Keratinocyte (primary cell): ENCODE measurements at regions not wholly inside any gene's neighbourhood (a gene's known extent, or its start where the extent isn't known, plus 50 kb on each side); places are given as distances from the start of the nearest gene placed in this dataset.

Experiments used
- DNase-seq: peaks from one replicate; pipeline ENCODE4 v3.0.0-alpha.2; 2011; ENCODE audit warnings: low read depth, missing footprints, low spot score
- FAIRE-seq: peaks from 2 replicates; lab custom pipeline; 2011; peaks lifted over from hg19 to GRCh38; lab: Jason Lieb, UNC
- H2AFZ ChIP-seq: 2 replicates; pipeline ENCODE4 v1.6.0; 2012; ENCODE audit warnings: low read length, control low read depth, inconsistent platforms; ENCODE audit not compliant: control insufficient read depth
- H3K27ac ChIP-seq: 2 replicates; pipeline ENCODE4 v1.5.1; 2011; ENCODE audit warnings: low read length; ENCODE audit not compliant: control insufficient read depth, insufficient read depth
- H3K27me3 ChIP-seq: 3 replicates; pipeline ENCODE4 v1.6.0; 2011; ENCODE audit warnings: low read length; ENCODE audit not compliant: control insufficient read depth, insufficient read depth; ENCODE audit errors: extremely low read depth
- H3K36me3 ChIP-seq, 2 experiments: 2 replicates in 1 of 2; 3 replicates in 1 of 2; pipeline ENCODE4 v1.5.1; 2011; ENCODE audit warnings: low read length in 2 of 2, mild to moderate bottlenecking in 1 of 2; ENCODE audit not compliant: control insufficient read depth in 2 of 2, insufficient read depth in 2 of 2; ENCODE audit errors: extremely low read depth in 1 of 2
- H3K4me1 ChIP-seq: 3 replicates; pipeline ENCODE4 v1.5.1; 2011; ENCODE audit warnings: low read length; ENCODE audit not compliant: control insufficient read depth, insufficient read depth; ENCODE audit errors: extremely low read depth
- H3K4me2 ChIP-seq: 3 replicates; pipeline ENCODE4 v1.6.0; 2011; ENCODE audit warnings: low read depth, low read length; ENCODE audit not compliant: control insufficient read depth, insufficient read depth; ENCODE audit errors: extremely low read depth
- H3K4me3 ChIP-seq, 3 experiments: fragments of 200-600 bp in 1 of 3; sonication (generic) in 1 of 3; 2 replicates in 2 of 3; 3 replicates in 1 of 3; pipeline ENCODE4 v1.5.1; 2011 to 2016; ENCODE audit warnings: low read length in 3 of 3, mild to moderate bottlenecking in 3 of 3, control low read depth in 2 of 3, inconsistent platforms in 1 of 3, low read depth in 1 of 3, mixed read lengths in 1 of 3, mixed run types in 1 of 3, moderate library complexity in 1 of 3; ENCODE audit not compliant: control insufficient read depth in 2 of 3, insufficient read depth in 2 of 3; ENCODE audit errors: extremely low read depth in 1 of 3
- H3K79me2 ChIP-seq: 2 replicates; pipeline ENCODE4 v1.6.0; 2012; ENCODE audit warnings: low read length; ENCODE audit not compliant: control insufficient read depth, insufficient read depth
- H3K9ac ChIP-seq: 3 replicates; pipeline ENCODE4 v1.6.0; 2011; ENCODE audit warnings: low read length; ENCODE audit not compliant: control insufficient read depth, insufficient read depth; ENCODE audit errors: extremely low read depth
- H3K9me1 ChIP-seq: 3 replicates; pipeline ENCODE4 v1.6.0; 2011; ENCODE audit warnings: low read length; ENCODE audit not compliant: control insufficient read depth, insufficient read depth; ENCODE audit errors: extremely low read depth
- H3K9me3 ChIP-seq: 2 replicates; pipeline ENCODE4 v1.5.1; 2012; ENCODE audit warnings: low read depth, low read length; ENCODE audit not compliant: control insufficient read depth
- H4K20me1 ChIP-seq: 3 replicates; pipeline ENCODE4 v1.6.0; 2011; ENCODE audit warnings: low read length; ENCODE audit not compliant: control insufficient read depth, insufficient read depth; ENCODE audit errors: extremely low read depth
- EZH2 ChIP-seq: IDR thresholded peaks from one replicate; pipeline ENCODE4 v1.6.1; 2012; ENCODE audit warnings: inconsistent platforms, mild to moderate bottlenecking, low read length, moderate library complexity
- dilution Hi-C: fragments of 300-500 bp; cut with MboI; formaldehyde crosslinking; loops from one replicate; pipeline ENCODE4 v1.7.0; 2020; ENCODE audit warnings: low sequenced_read_pairs; ENCODE audit not compliant: extremely low pct_ligation_motif_present
- TF ChIP-seq, protein P1 (sequence below), 3 experiments: IDR thresholded peaks in 1 of 3; conservative IDR thresholded peaks in 1 of 3; optimal IDR thresholded peaks in 1 of 3; 2 replicates in 2 of 3; 3 replicates in 1 of 3; pipeline versions ENCODE3 to v1.5.1; 2011; ENCODE audit warnings: low read length in 3 of 3, mild to moderate bottlenecking in 3 of 3, moderate library complexity in 2 of 3, control low read depth in 1 of 3, inconsistent platforms in 1 of 3; ENCODE audit not compliant: insufficient read depth in 2 of 3; ENCODE audit errors: extremely low read depth in 1 of 3

- Histone ChIP-seq H3K79me2 (no peaks in the 10 kb centered on the region), H3K27ac (no peak overlapping the region), H4K20me1 (no peaks in the 10 kb centered on the region), H3K4me3 (no peak overlapping the region), H3K9ac (no peak overlapping the region), H3K9me1 (peaks cover 2% of the 10 kb centered on the region), H3K27me3 (no peaks in the 10 kb centered on the region), H3K9me3 (no peaks in the 10 kb centered on the region), H3K4me2 (no peak overlapping the region), H2AFZ (no peak overlapping the region), H3K36me3 (no peaks in the 10 kb centered on the region), H3K4me1 (no peaks in the 10 kb centered on the region)
- no peak for TF ChIP-seq EZH2
- TF ChIP-seq, protein P1, sequence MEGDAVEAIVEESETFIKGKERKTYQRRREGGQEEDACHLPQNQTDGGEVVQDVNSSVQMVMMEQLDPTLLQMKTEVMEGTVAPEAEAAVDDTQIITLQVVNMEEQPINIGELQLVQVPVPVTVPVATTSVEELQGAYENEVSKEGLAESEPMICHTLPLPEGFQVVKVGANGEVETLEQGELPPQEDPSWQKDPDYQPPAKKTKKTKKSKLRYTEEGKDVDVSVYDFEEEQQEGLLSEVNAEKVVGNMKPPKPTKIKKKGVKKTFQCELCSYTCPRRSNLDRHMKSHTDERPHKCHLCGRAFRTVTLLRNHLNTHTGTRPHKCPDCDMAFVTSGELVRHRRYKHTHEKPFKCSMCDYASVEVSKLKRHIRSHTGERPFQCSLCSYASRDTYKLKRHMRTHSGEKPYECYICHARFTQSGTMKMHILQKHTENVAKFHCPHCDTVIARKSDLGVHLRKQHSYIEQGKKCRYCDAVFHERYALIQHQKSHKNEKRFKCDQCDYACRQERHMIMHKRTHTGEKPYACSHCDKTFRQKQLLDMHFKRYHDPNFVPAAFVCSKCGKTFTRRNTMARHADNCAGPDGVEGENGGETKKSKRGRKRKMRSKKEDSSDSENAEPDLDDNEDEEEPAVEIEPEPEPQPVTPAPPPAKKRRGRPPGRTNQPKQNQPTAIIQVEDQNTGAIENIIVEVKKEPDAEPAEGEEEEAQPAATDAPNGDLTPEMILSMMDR (optimal IDR thresholded peaks at IDR 0.05 in 1 of 3, IDR thresholded peaks at IDR 0.05 in 1 of 3, conservative IDR thresholded peaks at IDR 0.05 in 1 of 3; ENCODE audit: extremely low read depth in 1 of 3, insufficient read depth in 2 of 3, low read length in 3 of 3) = no peak
- DNase-seq (no peak), FAIRE-seq (no peak)
- dilution Hi-C loops = no loop called here
Measured at GRCh38 chrX:149282909-149283308, 222.2 kb downstream of the IDS start.

DNA sequence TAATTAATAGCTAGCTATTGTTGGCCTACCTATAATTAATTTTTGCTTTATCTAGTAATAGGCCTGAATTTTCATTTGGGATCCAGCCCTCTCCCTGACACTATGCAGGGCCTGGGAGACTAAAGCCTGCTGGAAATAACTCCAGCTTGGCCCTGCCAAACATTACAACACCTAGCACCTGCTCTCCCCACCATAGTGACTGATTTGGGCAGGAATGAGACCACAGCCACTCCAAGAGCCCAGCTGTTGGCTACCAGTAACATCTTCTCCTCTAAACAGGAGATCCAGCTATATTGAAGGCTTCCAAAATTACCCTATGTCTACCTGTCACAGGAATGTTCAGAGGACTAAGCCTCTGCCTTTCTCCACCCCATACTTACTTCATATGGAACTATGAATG lies 225.1 kb downstream of the IDS start:
- TF ChIP-seq EZH2 = no peak
- TF ChIP-seq, protein P1 (optimal IDR thresholded peaks at IDR 0.05 in 1 of 3, IDR thresholded peaks at IDR 0.05 in 1 of 3, conservative IDR thresholded peaks at IDR 0.05 in 1 of 3; ENCODE audit: extremely low read depth in 1 of 3, insufficient read depth in 2 of 3, low read length in 3 of 3) = no peak
- no peak overlapping the region for H3K4me2 ChIP-seq
- H3K9me1 ChIP-seq = no peaks in the 10 kb centered on the region
- no peak for FAIRE-seq
- H3K27ac ChIP-seq = no peak overlapping the region
- no peak overlapping the region for H3K4me3 ChIP-seq
- H3K4me1 ChIP-seq = no peaks in the 10 kb centered on the region
- no peak overlapping the region for H3K9ac ChIP-seq
- no peak for DNase-seq
- dilution Hi-C loops = no loop called here
- no peaks in the 10 kb centered on the region for H3K9me3 ChIP-seq
- H3K79me2 ChIP-seq = no peaks in the 10 kb centered on the region
- H3K36me3 ChIP-seq = no peaks in the 10 kb centered on the region
- H3K27me3 ChIP-seq = no peaks in the 10 kb centered on the region
- H4K20me1 ChIP-seq = no peaks in the 10 kb centered on the region
- H2AFZ ChIP-seq = no peak overlapping the region
